OCI-LY1 (cell line): ENCODE measurements at regions not wholly inside any gene's neighbourhood (a gene's known extent, or its start where the extent isn't known, plus 50 kb on each side); places are given as distances from the start of the nearest gene placed in this dataset.
"Not testable (repeated sequence)": the region's sequence is repeated elsewhere in the genome, so short reads cannot be mapped to it uniquely, and the experiment has no call there.

Source experiments
- H2AFZ ChIP-seq: fragments of 200-600 bp; sonication (generic), shearing (Covaris generic); 2 replicates; pipeline ENCODE4 v1.6.0; 2014; ENCODE audit warnings: antibody characterized with exemption, mild to moderate bottlenecking, low read length
- H3F3A ChIP-seq: fragments of 200-600 bp; sonication (generic), shearing (Covaris generic); 2 replicates; pipeline ENCODE4 v1.6.0; 2014; ENCODE audit warnings: mild to moderate bottlenecking, antibody characterized with exemption, low read length, moderate library complexity; ENCODE audit not compliant: insufficient read depth
- H3K27ac ChIP-seq: fragments of 200-600 bp; sonication (generic); 2 replicates; pipeline ENCODE4 v1.5.1; 2014; ENCODE audit warnings: low read length, mixed run types, mild to moderate bottlenecking, low read depth; ENCODE audit not compliant: poor library complexity, severe bottlenecking
- H3K27me3 ChIP-seq: fragments of 200-600 bp; sonication (generic); 2 replicates; pipeline ENCODE4 v1.6.0; 2014; ENCODE audit warnings: antibody characterized with exemption, mild to moderate bottlenecking, low read length, moderate library complexity; ENCODE audit not compliant: insufficient read depth
- H3K36me3 ChIP-seq: fragments of 200-600 bp; sonication (generic); 2 replicates; pipeline ENCODE4 v1.6.1; 2014; ENCODE audit warnings: mild to moderate bottlenecking, antibody characterized with exemption, low read length, moderate library complexity, mixed read lengths; ENCODE audit not compliant: insufficient read depth
- H3K4me1 ChIP-seq: fragments of 200-600 bp; sonication (generic); 2 replicates; pipeline ENCODE4 v1.5.1; 2014; ENCODE audit warnings: mild to moderate bottlenecking, low read length, moderate library complexity; ENCODE audit not compliant: insufficient read depth, severe bottlenecking
- H3K4me2 ChIP-seq: fragments of 200-600 bp; sonication (generic), shearing (Covaris generic); 2 replicates; pipeline ENCODE4 v1.6.1; 2014; ENCODE audit warnings: low read length
- H3K4me3 ChIP-seq: fragments of 200-600 bp; sonication (generic); 2 replicates; pipeline ENCODE4 v1.5.1; 2014; ENCODE audit warnings: low read length, low read depth, mild to moderate bottlenecking, mixed read lengths; ENCODE audit not compliant: poor library complexity, severe bottlenecking
- H3K79me2 ChIP-seq: fragments of 200-600 bp; shearing (Covaris generic); 2 replicates; pipeline ENCODE4 v1.6.1; 2016; ENCODE audit warnings: mixed run types, low read length, mixed read lengths; ENCODE audit not compliant: insufficient read depth
- H3K9ac ChIP-seq: fragments of 200-600 bp; sonication (generic), shearing (Covaris generic); 2 replicates; pipeline ENCODE4 v1.6.1; 2014; ENCODE audit warnings: mild to moderate bottlenecking, low read length, mixed read lengths
- H3K9me2 ChIP-seq: fragments of 200-600 bp; sonication (generic), shearing (Covaris generic); 2 replicates; pipeline ENCODE4 v1.6.1; 2014; ENCODE audit warnings: low read depth, mild to moderate bottlenecking, low read length, mixed read lengths
- H3K9me3 ChIP-seq: fragments of 200-600 bp; shearing (Covaris generic); 2 replicates; pipeline ENCODE4 v1.6.1; 2014; ENCODE audit warnings: low read length, mixed read lengths
- H4K20me1 ChIP-seq: fragments of 200-600 bp; sonication (generic), shearing (Covaris generic); 2 replicates; pipeline ENCODE4 v1.6.0; 2016; ENCODE audit warnings: mild to moderate bottlenecking, low read length; ENCODE audit not compliant: insufficient read depth
- CTCF ChIP-seq: fragments of 200-600 bp; sonication (generic), shearing (Covaris generic); IDR thresholded peaks from 2 replicates; pipeline ENCODE4 v1.5.1; 2017; ENCODE audit warnings: mild to moderate bottlenecking, antibody characterized with exemption, low read length, moderate library complexity, mixed read lengths
- EZH2 ChIP-seq: fragments of 200-600 bp; sonication (generic), shearing (Covaris generic); IDR thresholded peaks from 2 replicates; pipeline ENCODE4 v1.8.0; 2017; ENCODE audit warnings: borderline replicate concordance, mixed run types, mild to moderate bottlenecking, antibody characterized with exemption, low read length, moderate library complexity, mixed read lengths

DNA sequence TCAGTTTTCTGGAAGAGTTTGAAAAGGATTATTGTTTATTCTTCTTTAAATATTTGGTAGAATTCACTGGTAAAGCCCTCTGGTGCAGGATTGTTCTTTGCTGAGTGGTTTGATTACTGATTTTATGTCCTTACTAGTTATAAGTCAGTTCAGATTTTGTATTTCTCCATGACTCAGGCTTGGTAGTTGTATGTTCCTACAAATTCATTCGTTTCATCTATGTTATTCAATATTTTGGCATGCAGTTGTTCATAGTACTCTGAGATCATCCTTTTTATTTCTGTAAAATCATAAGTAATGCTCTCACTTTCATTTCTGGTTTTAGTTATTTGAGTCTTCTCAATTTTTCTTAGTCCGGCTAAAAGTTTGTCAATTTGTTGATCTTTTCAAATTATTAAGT lies 58.1 kb upstream of the CRYM start:
- no peaks in the 10 kb centered on the region for H3K36me3 ChIP-seq
- H3K27me3 ChIP-seq: no peaks in the 10 kb centered on the region
- no peaks in the 10 kb centered on the region for H4K20me1 ChIP-seq
- no peak overlapping the region for H2AFZ ChIP-seq
- H3K9me3 ChIP-seq: 0 out of 2 replicates have a peak, but pooled peaks cover 3% of the 10 kb centered on the region
- no peak overlapping the region for H3K4me2 ChIP-seq
- no peaks in the 10 kb centered on the region for H3F3A ChIP-seq
- no peaks in the 10 kb centered on the region for H3K9me2 ChIP-seq
- no peak overlapping the region for H3K9ac ChIP-seq
- H3K4me3 ChIP-seq: no peak overlapping the region
- no peak overlapping the region for H3K27ac ChIP-seq
- H3K4me1 ChIP-seq: no peaks in the 10 kb centered on the region
- no peak for TF ChIP-seq EZH2
- no peak for TF ChIP-seq CTCF
- no peaks in the 10 kb centered on the region for H3K79me2 ChIP-seq

DNA sequence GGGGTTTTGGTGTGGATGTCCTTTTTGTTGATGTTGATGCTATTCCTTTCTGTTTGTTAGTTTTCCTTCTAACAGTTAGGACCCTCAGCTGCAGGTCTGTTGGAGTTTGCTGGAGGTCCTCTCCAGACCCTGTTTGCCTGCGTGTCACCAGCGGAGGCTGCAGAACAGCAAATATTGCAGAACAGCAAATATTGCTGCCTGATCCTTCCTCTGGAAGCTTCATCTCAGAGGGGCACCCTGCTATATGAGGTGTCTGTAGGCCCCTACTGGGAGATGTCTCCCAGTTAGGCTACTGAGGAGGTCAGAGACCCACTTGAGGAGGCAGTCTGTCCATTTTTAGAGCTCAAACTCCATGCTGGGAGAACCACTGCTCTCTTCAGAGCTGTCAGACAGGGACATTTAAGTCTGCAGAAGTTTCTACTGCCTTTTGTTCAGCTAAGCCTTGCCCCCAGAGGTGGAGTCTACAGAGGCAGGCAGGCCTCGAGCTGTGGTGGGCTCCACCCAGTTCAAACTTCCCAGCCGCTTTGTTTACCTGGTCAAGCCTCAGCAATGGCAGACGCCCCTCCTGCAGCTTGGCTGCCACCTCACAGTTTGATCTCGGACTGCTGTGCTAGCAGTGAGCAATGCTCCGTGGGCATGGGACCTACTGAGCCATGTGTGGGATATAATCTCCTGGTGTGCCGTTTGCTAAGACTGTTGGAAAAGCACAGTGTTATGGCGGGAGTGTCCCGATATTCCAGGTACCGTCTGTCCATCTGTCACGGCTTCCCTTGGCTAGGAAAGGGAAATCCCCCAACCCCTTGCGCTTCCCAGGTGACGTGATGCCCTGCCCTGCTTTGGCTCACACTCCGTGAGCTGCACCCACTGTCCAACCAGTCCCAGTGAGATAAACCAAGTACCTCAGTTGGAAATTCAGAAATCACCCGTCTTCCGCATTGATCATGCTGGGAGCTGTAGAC lies 56.4 kb upstream of the CRYM start:
- not testable (repeated sequence) for H3K9ac ChIP-seq, H4K20me1 ChIP-seq, H3F3A ChIP-seq, H3K9me2 ChIP-seq, H3K27ac ChIP-seq, H3K79me2 ChIP-seq, H2AFZ ChIP-seq, H3K4me2 ChIP-seq, H3K36me3 ChIP-seq, H3K4me1 ChIP-seq, H3K4me3 ChIP-seq, H3K9me3 ChIP-seq, H3K27me3 ChIP-seq

DNA sequence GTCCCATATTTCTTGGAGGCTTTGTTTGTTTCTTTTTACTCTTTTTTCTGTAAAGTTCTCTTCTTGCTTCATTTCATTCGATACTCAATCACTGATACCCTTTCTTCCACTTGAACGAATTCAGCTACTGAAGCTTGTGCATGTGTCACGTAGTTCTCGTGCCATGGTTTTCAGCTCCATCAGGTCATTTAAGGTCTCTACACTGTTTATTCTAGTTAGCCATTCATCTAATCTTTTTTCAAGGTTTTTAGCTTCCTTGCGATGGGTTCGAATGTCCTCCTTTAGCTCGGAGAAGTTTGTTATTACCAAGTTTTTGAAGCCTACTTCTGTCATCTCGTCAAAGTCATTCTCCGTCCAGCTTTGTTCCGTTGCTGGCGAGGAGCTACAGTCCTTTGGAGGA lies 55.6 kb upstream of the CRYM start:
- H3F3A ChIP-seq, H3K4me3 ChIP-seq, H3K79me2 ChIP-seq, H3K9me3 ChIP-seq, H3K9me2 ChIP-seq, H3K36me3 ChIP-seq, H2AFZ ChIP-seq, H3K27ac ChIP-seq, H3K4me1 ChIP-seq, H3K27me3 ChIP-seq, H3K4me2 ChIP-seq, H3K9ac ChIP-seq, H4K20me1 ChIP-seq: not testable (repeated sequence)
